ENCODE measurements at regions not wholly inside any gene's neighbourhood (a gene's known extent, or its start where the extent isn't known, plus 50 kb on each side); places are given as distances from the start of the nearest gene placed in this dataset.
"Not testable (repeated sequence)": the region's sequence is repeated elsewhere in the genome, so short reads cannot be mapped to it uniquely, and the experiment has no call there.

- no peak for DNase-seq
These were observed 139.4 kb downstream of the CEBPB start for GRCh38 chr20:50329981-50330503.

GRCh38 chr20:50330504-50331313, 140.1 kb downstream of the CEBPB start:
- no peak for DNase-seq

- no peak for DNase-seq
These were observed 141.1 kb downstream of the CEBPB start for GRCh38 chr20:50331469-50332363.

DNA sequence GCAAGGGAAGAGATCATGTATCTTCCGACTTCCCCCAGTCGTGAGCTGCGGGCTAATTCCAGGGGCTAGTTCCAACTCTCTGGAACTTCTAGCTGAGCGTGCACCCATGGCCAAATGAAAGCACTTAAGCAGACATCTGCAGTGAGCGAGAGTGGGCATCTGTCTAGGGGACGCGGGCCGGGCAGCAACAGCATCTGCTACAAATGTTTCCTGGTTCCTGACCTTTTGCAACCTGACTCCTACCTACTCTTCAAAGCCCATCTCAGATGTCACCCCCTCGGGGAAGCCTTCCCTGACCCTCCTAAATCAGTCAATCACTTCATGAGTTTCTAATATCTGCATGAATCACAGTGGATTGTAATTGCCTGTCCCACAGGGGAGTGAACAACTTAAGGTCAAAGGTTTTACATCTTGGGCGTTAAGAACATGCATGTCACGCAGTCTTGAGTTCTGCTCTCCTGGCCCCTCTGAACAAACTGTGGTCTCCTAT, 141.9 kb downstream of the CEBPB start:
- DNase-seq = no peak

GRCh38 chr20:50333131-50333670, 142.6 kb downstream of the CEBPB start:
- no peak for DNase-seq

GRCh38 chr20:50333812-50334211, 143.2 kb downstream of the CEBPB start:
- no peak for DNase-seq

- not testable (repeated sequence) for DNase-seq
These were observed 143.9 kb downstream of the CEBPB start for GRCh38 chr20:50334512-50334911.

DNA sequence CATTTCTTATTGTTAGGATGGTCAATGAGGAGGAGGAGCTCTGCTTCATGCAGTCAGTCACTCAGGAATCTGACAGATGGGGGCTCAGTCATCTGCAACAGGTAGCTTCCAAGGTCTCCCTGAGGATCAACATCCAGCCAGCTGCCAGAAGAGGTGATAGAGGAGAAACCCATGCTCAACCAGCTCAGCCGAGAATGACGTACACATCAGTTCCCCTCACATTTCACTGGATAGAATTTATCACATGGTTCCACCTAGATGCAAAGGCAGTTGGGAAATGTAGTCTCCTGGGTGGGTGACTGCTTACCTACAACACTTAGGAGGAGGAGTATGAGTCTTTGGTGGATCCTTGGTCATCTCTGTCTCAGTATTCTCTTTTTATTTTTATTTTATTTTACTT, 144.5 kb downstream of the CEBPB start:
- no peak for DNase-seq

DNA sequence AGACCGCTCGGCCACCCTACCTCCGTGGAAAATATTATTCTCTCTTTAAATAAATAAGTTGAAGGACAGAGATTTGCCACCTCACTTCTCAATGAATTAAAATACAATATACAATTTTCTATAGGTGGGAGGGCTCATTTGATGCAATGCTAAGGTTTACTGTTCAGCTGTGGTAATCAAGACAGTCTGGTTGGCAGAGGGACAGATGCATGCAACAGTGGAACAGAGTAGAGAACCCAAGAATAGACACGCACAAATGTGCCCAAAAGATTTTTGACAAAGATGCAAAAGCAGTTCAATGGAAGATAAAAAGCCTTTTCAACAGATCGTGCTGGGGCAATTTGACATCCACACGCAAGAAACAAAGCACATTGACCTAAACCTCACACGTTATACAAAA, 145.2 kb downstream of the CEBPB start:
- no peak for DNase-seq

- DNase-seq = no peak
These were observed 146.0 kb downstream of the CEBPB start for GRCh38 chr20:50336661-50337060.

DNA sequence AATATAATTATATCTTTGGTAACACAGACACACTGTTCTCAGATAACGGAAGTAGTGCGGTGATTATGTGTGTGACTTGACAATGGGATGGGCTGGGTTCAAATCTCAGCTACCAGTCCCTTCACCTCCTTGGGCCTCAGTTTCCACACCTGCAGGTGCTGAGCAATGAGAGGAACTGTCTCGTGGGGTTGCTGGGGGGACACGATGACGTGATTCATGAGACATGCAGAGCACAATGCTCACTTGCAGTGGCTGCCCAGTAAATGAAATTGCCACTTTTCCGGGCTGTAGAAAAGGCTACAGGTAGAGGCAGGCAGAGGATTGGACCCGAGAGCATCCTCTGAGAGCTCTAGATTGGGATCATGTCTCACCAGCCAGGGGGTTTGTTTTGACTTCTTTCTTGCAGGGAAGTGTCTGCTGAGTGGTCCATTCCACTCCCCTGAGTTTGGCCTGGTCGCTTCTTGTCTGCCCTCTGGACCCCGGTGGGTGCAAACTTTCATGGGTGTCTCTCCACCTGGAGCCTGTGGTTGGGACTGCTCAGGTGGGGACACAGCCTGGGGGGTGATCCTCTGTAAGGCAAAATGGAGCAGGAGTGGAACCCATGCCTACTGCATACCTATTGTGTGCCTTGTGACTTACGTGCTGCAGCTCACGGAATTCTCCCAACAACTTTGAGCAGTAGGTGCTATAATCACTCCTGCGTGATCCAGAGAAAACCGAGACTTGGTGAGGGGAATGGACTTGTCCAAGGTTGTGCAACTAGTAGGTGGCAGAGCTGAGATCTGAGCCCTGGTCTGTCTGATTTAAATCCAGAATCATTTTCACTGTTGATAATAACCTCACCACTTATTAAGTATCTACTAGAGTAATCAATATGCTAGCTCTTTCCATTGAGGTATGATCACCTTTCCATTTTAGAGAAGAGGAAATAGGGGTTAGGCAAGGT, 147.2 kb downstream of the CEBPB start:
- no peak for DNase-seq

GRCh38 chr20:50338479-50339391, 148.1 kb downstream of the CEBPB start:
- DNase-seq = peak; percentile 19

DNA sequence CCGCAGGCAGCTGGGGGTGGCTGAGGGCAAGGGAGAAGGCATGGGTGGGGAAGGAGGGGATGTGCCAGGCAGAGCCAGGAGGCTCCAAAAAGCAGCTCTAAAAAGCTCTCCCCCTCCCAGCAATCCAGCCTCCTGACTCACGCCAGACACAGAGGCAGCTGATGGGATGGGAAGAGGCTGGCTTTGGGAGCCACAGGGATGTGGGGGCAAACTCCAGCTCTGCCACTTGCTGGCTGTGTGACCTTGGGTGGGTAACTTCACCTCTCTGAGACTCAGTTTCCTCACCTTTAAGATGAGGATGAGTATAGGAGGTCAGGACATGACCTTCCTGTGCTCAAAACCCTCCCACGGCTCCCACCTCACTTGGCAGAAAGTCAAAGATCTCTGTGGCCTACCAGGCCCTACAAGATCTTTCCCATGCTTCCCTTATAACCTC, 148.9 kb downstream of the CEBPB start:
- DNase-seq = no peak

DNA sequence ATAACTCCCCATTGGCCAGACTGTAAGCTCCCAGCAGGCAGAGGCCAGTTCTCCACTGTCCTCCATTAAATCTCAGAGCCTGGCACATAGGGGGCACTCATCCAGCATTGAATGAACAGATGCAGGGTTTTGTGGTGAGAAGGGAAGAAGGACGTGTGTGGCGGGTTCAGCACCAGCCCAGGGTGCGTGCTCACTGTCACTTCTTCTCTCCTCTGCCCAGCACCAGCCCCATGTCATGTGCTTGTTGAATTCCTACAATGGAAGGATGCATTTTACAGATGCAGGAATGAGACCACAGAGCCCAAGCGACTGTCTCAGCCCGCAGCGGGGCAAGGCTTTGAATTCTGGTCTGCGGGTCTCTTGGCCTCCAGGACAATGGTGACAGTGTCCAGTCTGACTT, 149.9 kb downstream of the CEBPB start:
- no peak for DNase-seq

DNA sequence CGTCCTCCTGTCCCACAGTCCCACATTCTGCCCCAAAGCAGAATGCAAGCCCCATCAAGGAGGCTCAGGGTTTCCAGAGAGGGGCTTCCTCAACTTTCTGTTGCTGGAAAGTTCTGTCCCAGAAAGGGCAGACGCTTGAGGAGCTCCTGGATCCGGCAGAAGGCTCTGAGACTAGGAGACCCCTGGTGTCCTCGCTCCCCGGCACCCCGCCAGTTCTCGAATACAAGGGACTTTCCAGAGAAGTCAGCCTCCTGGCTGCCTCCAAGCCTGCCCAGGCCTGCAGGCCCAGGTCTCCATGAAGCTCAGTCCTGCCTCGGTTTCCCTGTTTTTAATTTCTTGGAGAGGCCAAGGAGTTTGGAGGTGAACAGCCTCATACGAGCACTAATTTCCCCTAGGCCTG, 150.4 kb downstream of the CEBPB start:
- DNase-seq = no peak

DNA sequence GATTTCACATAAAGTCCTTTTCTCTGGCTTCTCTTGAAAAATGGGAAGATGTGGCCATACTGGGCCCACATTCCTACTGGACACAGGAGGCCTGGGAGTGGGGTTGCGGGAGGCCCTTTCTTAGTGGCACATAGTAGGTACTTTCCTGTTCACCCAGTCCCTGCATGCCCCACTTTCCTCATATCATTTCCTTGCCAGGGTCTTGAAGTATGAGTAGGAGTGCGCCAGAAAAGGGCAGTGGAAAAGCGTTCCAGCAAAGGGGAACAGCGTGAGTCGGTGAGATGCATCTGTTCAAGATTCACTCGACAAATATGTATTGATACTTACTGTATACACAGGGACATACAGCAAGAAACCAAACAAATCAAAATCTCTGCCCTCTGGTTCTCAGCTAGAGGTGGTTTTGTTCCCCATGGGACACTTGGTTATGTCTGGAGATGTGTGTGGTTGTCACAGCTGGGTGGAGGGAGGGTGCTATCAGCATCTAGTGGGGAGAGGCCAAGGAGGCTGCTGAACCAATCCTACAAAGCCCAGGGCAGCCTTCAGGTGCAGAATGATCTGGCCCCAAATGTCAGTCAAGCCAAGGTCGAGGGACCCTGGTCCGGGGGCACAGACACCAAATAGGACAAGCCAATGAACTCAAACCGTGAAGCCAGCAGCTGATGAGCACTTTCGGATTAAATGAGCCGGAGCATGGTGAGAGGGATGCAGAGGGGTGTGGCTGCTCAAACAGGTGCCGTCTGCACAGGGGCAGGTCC, 151.4 kb downstream of the CEBPB start:
- no peak for DNase-seq

GRCh38 chr20:50342638-50343102, 152.0 kb downstream of the CEBPB start:
- DNase-seq = no peak

DNA sequence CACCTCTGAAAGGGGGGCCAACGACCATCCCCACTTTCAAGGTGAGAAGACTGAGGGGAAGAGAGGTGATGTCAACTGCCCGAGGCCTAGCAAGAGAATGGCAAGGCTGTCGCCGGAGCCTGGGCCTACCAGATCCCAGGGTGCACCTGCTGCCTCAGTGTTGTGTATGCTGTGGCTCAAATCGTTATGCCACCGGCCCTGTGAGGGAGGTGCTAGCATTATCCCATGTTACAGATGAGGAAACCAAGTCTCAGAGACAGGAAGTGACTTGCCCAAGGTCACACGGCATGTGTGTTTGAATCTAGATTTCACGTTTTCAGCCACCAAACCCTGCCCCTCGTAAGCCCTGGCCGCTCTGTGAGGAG, 152.5 kb downstream of the CEBPB start:
- no peak for DNase-seq

- DNase-seq = no peak
These were observed 153.0 kb downstream of the CEBPB start for GRCh38 chr20:50343490-50344179.

All from central memory CD4-positive, alpha-beta T cell (primary cell).